Liver (tissue), 8 donors: ENCODE measurements at regions not wholly inside any gene's neighbourhood (a gene's known extent, or its start where the extent isn't known, plus 50 kb on each side); places are given as distances from the start of the nearest gene placed in this dataset.

Experiments
- DNase-seq: peaks from one replicate; pipeline ENCODE4 v3.0.0-alpha.2; 2017; ENCODE audit warnings: low spot score
- H3K27ac ChIP-seq, 2 donors: one replicate each; pipeline ENCODE4 v1.7.0; 2013; ENCODE audit warnings: inconsistent platforms in 2 of 2, low read length in 2 of 2, control low read depth in 1 of 2, low read depth in 1 of 2, mild to moderate bottlenecking in 1 of 2
- H3K27me3 ChIP-seq, 4 donors: one replicate each; pipeline versions ENCODE4 v1.6.1 to v1.7.0; 2013; ENCODE audit warnings: low read length in 3 of 4, inconsistent platforms in 1 of 4, mild to moderate bottlenecking in 1 of 4, moderate library complexity in 1 of 4; ENCODE audit not compliant: control insufficient read depth in 4 of 4, insufficient read depth in 4 of 4
- H3K36me3 ChIP-seq, 4 donors: one replicate each; pipeline versions ENCODE4 v1.6.1 to v1.7.0; 2013; ENCODE audit warnings: low read length in 3 of 4, mild to moderate bottlenecking in 3 of 4, low read depth in 1 of 4, moderate library complexity in 1 of 4; ENCODE audit not compliant: control insufficient read depth in 4 of 4, insufficient read depth in 3 of 4
- H3K4me1 ChIP-seq, 4 donors: one replicate each; pipeline versions ENCODE4 v1.6.1 to v1.7.0; 2013; ENCODE audit warnings: low read length in 3 of 4, mild to moderate bottlenecking in 3 of 4, moderate library complexity in 1 of 4; ENCODE audit not compliant: control insufficient read depth in 4 of 4, insufficient read depth in 4 of 4
- H3K4me3 ChIP-seq, 3 donors: one replicate each; pipeline versions ENCODE4 v1.6.1 to v1.7.0; 2013; ENCODE audit warnings: low read length in 3 of 3, control low read depth in 1 of 3, low read depth in 1 of 3, mild to moderate bottlenecking in 1 of 3
- H3K9ac ChIP-seq, 2 donors: one replicate each; pipeline ENCODE4 v1.7.0; 2013; ENCODE audit warnings: low read length in 2 of 2, mild to moderate bottlenecking in 2 of 2, moderate library complexity in 2 of 2, control low read depth in 1 of 2, low read depth in 1 of 2
- H3K9me3 ChIP-seq, 4 donors: one replicate each; pipeline versions ENCODE4 v1.6.1 to v1.7.0; 2013; ENCODE audit warnings: low read length in 3 of 4; ENCODE audit not compliant: control insufficient read depth in 4 of 4
- ATF3 ChIP-seq: IDR thresholded peaks from 2 replicates; pipeline ENCODE4 v1.6.1; 2016; ENCODE audit warnings: antibody characterized with exemption
- CTCF ChIP-seq: fragments of 150-350 bp; IDR thresholded peaks from 2 replicates; pipeline ENCODE4 v1.5.1; 2017; ENCODE audit warnings: improper control_type of control experiment, low read depth, low read length; ENCODE audit not compliant: missing input control
- FOXA2 ChIP-seq: IDR thresholded peaks from 2 replicates; pipeline ENCODE4 v1.6.1; 2016; ENCODE audit warnings: antibody characterized with exemption
- HNF4A ChIP-seq, 2 donors: conservative IDR thresholded peaks; 2 replicates each; pipeline ENCODE4 v1.6.1; 2016; ENCODE audit warnings: antibody characterized with exemption in 2 of 2, mild to moderate bottlenecking in 2 of 2
- HNF4G ChIP-seq: IDR thresholded peaks from 2 replicates; pipeline ENCODE4 v1.6.1; 2016; ENCODE audit warnings: antibody characterized with exemption
- JUND ChIP-seq, 2 donors: IDR thresholded peaks; 2 replicates each; pipeline ENCODE4 v1.6.1; 2016; ENCODE audit warnings: antibody characterized with exemption in 2 of 2
- MAX ChIP-seq: IDR thresholded peaks from 2 replicates; pipeline ENCODE4 v1.6.1; 2016; ENCODE audit warnings: antibody characterized with exemption
- NR2F2 ChIP-seq: IDR thresholded peaks from 2 replicates; pipeline ENCODE4 v1.6.1; 2016; ENCODE audit warnings: antibody characterized with exemption
- RAD21 ChIP-seq, 2 donors: IDR thresholded peaks; 2 replicates each; pipeline ENCODE4 v1.6.1; 2016; ENCODE audit warnings: antibody characterized with exemption in 2 of 2, mild to moderate bottlenecking in 2 of 2
- REST ChIP-seq: IDR thresholded peaks from 2 replicates; pipeline ENCODE4 v1.6.1; 2016; ENCODE audit warnings: antibody characterized with exemption, mild to moderate bottlenecking
- RXRA ChIP-seq, 2 donors: IDR thresholded peaks; 2 replicates each; pipeline ENCODE4 v1.6.1; 2017 to 2018; ENCODE audit warnings: antibody characterized with exemption in 2 of 2, mild to moderate bottlenecking in 1 of 2
- SP1 ChIP-seq: IDR thresholded peaks from 2 replicates; pipeline ENCODE4 v1.6.1; 2018; ENCODE audit warnings: antibody characterized with exemption, mild to moderate bottlenecking
- TAF1 ChIP-seq: conservative IDR thresholded peaks from 2 replicates; pipeline ENCODE4 v1.6.1; 2016; ENCODE audit warnings: antibody characterized with exemption, mild to moderate bottlenecking
- YY1 ChIP-seq: IDR thresholded peaks from 2 replicates; pipeline ENCODE4 v1.6.1; 2016; ENCODE audit warnings: antibody characterized with exemption, mild to moderate bottlenecking
- ZBTB33 ChIP-seq: IDR thresholded peaks from 2 replicates; pipeline ENCODE4 v1.6.1; 2016; ENCODE audit warnings: antibody characterized with exemption
- WGBS: extraction: QIAGEN DNeasy Blood & Tissue Kit; methylation state at CpG from one replicate; pipeline ENCODE4 v1.1.7; 2013; 5-methylcytosine and 5-hydroxymethylcytosine counted together
- donor health status: healthy.
- donor health status: healthy.
- donor health status: healthy.
- donor health status: healthy.
- donor health status: healthy.

- DNase-seq: no peak
- no peak overlapping the region for H3K9ac ChIP-seq
- 78% methylated on average over 2 of the region's 2 CpGs for WGBS
- H3K9me3 ChIP-seq: no peaks in the 10 kb centered on the region
- no peaks in the 10 kb centered on the region for H3K36me3 ChIP-seq
- H3K4me3 ChIP-seq: no peak overlapping the region
- H3K27ac ChIP-seq: no peak overlapping the region
- H3K4me1 ChIP-seq: no peaks in the 10 kb centered on the region
- TF ChIP-seq HNF4A (conservative IDR thresholded peaks at IDR 0.05): no peak
- no peak for TF ChIP-seq FOXA2
- H3K27me3 ChIP-seq: no peaks in the 10 kb centered on the region
Measured at GRCh38 chr6:164336455-164336854, 921.9 kb downstream of the QKI start.

GRCh38 chr6:164331026-164331425 is 916.5 kb downstream of the QKI start:
- Histone ChIP-seq H3K27me3 (no peaks in the 10 kb centered on the region), H3K9ac (no peak overlapping the region), H3K36me3 (no peaks in the 10 kb centered on the region), H3K4me3 (no peak overlapping the region), H3K27ac (no peak overlapping the region), H3K9me3 (no peaks in the 10 kb centered on the region), H3K4me1 (no peaks in the 10 kb centered on the region)
- 44% methylated on average over 2 of the region's 2 CpGs for WGBS
- no peak for DNase-seq
- no peak for TF ChIP-seq YY1
- TF ChIP-seq REST: no peak
- TF ChIP-seq RAD21 (IDR thresholded peaks at IDR 0.05): no peak
- no peak for TF ChIP-seq ZBTB33

- Histone ChIP-seq H3K4me3 (no peak overlapping the region), H3K4me1 (no peaks in the 10 kb centered on the region), H3K27me3 (no peaks in the 10 kb centered on the region), H3K9ac (no peak overlapping the region), H3K27ac (no peak overlapping the region), H3K36me3 (no peaks in the 10 kb centered on the region), H3K9me3 (no peaks in the 10 kb centered on the region)
- TF ChIP-seq JUND (IDR thresholded peaks at IDR 0.05) (no peak), MAX (no peak), HNF4G (no peak), RXRA (IDR thresholded peaks at IDR 0.05) (no peak), CTCF (no peak), FOXA2 (no peak), SP1 (no peak), NR2F2 (no peak), ZBTB33 (no peak), REST (no peak), TAF1 (no peak), ATF3 (no peak)
- 96% methylated on average over 1 of the region's 1 CpG for WGBS
- no peak for DNase-seq
Measured at GRCh38 chr6:164325168-164325567, 910.6 kb downstream of the QKI start.
